ENCODE measurements at regions not wholly inside any gene's neighbourhood (a gene's known extent, or its start where the extent isn't known, plus 50 kb on each side); places are given as distances from the start of the nearest gene placed in this dataset.

GRCh38 chr18:43587538-43588153 lies 310.4 kb upstream of the SYT4 start:
- H3K27me3 Mint-ChIP-seq, result no peaks in the 10 kb centered on the region
- no peaks in the 10 kb centered on the region for H3K4me1 Mint-ChIP-seq
- intact Hi-C loops (cut with micrococcal nuclease), result no loop called here
- no peak for DNase-seq
- H3K4me3 Mint-ChIP-seq, result no peak overlapping the region
- Histone ChIP-seq H3K4me1 (ENCODE audit: insufficient read depth, low read length) (no peaks in the 10 kb centered on the region), H3K27ac (ENCODE audit: low read depth, low read length) (no peak overlapping the region), H3K4me3 (ENCODE audit: low read length in 2 of 2) (no peak overlapping the region), H3K9me3 (ENCODE audit: control insufficient read depth in 1 of 2, low read length in 2 of 2) (no peaks in the 10 kb centered on the region), H3K27me3 (ENCODE audit: insufficient read depth, low read length) (no peaks in the 10 kb centered on the region), H3K36me3 (ENCODE audit: insufficient read depth, low read length) (no peaks in the 10 kb centered on the region)
- no peak overlapping the region for H3K27ac Mint-ChIP-seq
- H3K36me3 Mint-ChIP-seq, result no peaks in the 10 kb centered on the region
- H3K9me3 Mint-ChIP-seq, result peaks cover 0 to 4% (median 0%) of the 10 kb centered on the region in 8 donors
- ChIA-PET CTCF (ENCODE audit: partially characterized antibody) (interaction anchor here (0.9 to 1.9 kb wide), 4 partner anchors 11 to 1473 kb away, joined by 3 to 5 read pairs (median 4); no protein-coding TSS in a partner anchor), POLR2A (ENCODE audit: partially characterized antibody) (no interaction called here)

DNA sequence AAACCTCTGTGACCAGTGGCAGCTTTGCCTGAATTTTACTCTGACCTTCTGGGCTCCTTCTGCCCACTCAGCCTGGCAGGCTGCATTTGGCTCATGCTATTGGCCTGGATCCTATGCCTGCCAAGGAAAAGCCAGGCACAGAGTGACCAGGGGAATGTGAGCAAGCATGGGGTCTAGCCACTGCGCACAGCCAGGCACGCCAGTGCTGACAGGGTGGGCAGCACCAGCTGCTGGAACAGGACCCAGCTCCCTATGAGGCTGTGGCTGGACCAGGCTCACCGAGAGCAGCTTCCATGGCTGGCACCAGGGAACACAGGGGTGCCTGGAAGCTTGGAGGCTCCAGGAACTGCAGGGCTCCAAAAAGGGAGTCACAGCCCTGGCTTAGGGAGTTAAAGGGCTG lies 311.5 kb upstream of the SYT4 start:
- H3K27me3 Mint-ChIP-seq, result no peaks in the 10 kb centered on the region
- no peak overlapping the region for H3K4me3 ChIP-seq (ENCODE audit: low read length in 2 of 2)
- no peaks in the 10 kb centered on the region for H3K9me3 ChIP-seq (ENCODE audit: control insufficient read depth in 1 of 2, low read length in 2 of 2)
- H3K27me3 ChIP-seq (ENCODE audit: insufficient read depth, low read length), result no peaks in the 10 kb centered on the region
- CTCF ChIA-PET (ENCODE audit: partially characterized antibody), result interaction anchor here (1.3 to 1.9 kb wide), 2 partner anchors 10 to 1475 kb away, joined by 5 to 8 read pairs; no protein-coding TSS in a partner anchor
- H3K4me1 ChIP-seq (ENCODE audit: insufficient read depth, low read length), result no peaks in the 10 kb centered on the region
- H3K4me3 Mint-ChIP-seq, result no peak overlapping the region
- H3K36me3 Mint-ChIP-seq, result no peaks in the 10 kb centered on the region
- intact Hi-C loops (cut with micrococcal nuclease), result no loop called here
- H3K27ac ChIP-seq (ENCODE audit: low read depth, low read length), result no peak overlapping the region
- H3K36me3 ChIP-seq (ENCODE audit: insufficient read depth, low read length), result no peaks in the 10 kb centered on the region
- no peak overlapping the region for H3K27ac Mint-ChIP-seq
- no peak for DNase-seq
- peaks cover 0 to 4% (median 0%) of the 10 kb centered on the region in 8 donors for H3K9me3 Mint-ChIP-seq
- H3K4me1 Mint-ChIP-seq, result no peaks in the 10 kb centered on the region
- POLR2A ChIA-PET (ENCODE audit: partially characterized antibody), result no interaction called here

DNA sequence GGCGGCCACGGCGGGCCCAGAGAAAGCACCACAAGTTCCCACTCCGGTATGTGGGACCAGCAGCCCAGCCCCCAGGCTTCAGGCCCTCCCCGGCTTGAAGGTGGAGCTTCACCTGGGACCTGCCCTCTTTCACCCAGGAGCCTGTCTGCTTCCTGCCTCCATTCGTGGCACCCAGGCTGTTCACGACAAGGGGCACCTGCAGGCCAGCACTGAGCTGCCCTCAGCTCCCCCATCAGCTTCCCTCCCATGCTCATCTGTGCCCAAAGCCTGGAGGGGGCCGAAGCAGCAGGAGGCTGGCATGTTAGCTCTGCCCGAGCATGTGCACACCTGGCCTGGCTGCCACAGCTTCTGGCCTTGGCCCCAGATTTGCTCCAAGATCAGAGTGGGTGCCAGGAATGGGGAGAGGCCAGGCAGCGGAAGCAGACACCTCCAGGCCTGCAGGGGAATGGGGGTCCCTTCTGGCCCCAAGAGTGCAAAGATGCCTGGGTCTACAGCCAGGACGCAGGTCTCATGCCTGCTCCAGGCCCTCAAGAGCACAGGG lies 312.4 kb upstream of the SYT4 start:
- H3K4me3 Mint-ChIP-seq, result no peak overlapping the region
- intact Hi-C loops (cut with micrococcal nuclease), result loop anchor here (10.0 kb wide), 1 partner anchor 1295 kb away; no protein-coding TSS in a partner anchor
- no peaks in the 10 kb centered on the region for H3K27me3 Mint-ChIP-seq

GRCh38 chr18:43590182-43590903 lies 313.1 kb upstream of the SYT4 start:
- H3K27me3 ChIP-seq (ENCODE audit: insufficient read depth, low read length), result no peaks in the 10 kb centered on the region
- H3K27ac ChIP-seq (ENCODE audit: low read depth, low read length), result no peak overlapping the region
- intact Hi-C loops (cut with micrococcal nuclease), result loop anchor here (10.0 kb wide), 1 partner anchor 1296 kb away; no protein-coding TSS in a partner anchor
- Mint-ChIP-seq H3K9me3 (peaks cover 0 to 4% (median 0%) of the 10 kb centered on the region in 8 donors), H3K4me3 (no peak overlapping the region), H3K4me1 (no peaks in the 10 kb centered on the region), H3K27ac (no peak overlapping the region), H3K36me3 (no peaks in the 10 kb centered on the region), H3K27me3 (no peaks in the 10 kb centered on the region)
- no peaks in the 10 kb centered on the region for H3K4me1 ChIP-seq (ENCODE audit: insufficient read depth, low read length)
- no peak overlapping the region for H3K4me3 ChIP-seq (ENCODE audit: low read length in 2 of 2)
- H3K36me3 ChIP-seq (ENCODE audit: insufficient read depth, low read length), result no peaks in the 10 kb centered on the region
- no peak for DNase-seq
- ChIA-PET CTCF (ENCODE audit: partially characterized antibody) (interaction anchor here (0.9 kb wide), 1 partner anchor 19 kb away, joined by 3 read pairs; no protein-coding TSS in a partner anchor), POLR2A (ENCODE audit: partially characterized antibody) (no interaction called here)
- no peaks in the 10 kb centered on the region for H3K9me3 ChIP-seq (ENCODE audit: control insufficient read depth in 1 of 2, low read length in 2 of 2)

More for the DNA sequence above, 312.4 kb upstream of the SYT4 start:
- Histone ChIP-seq H3K36me3 (ENCODE audit: insufficient read depth, low read length) (no peaks in the 10 kb centered on the region), H3K9me3 (ENCODE audit: control insufficient read depth in 1 of 2, low read length in 2 of 2) (no peaks in the 10 kb centered on the region), H3K27me3 (ENCODE audit: insufficient read depth, low read length) (no peaks in the 10 kb centered on the region), H3K27ac (ENCODE audit: low read depth, low read length) (no peak overlapping the region), H3K4me1 (ENCODE audit: insufficient read depth, low read length) (no peaks in the 10 kb centered on the region), H3K4me3 (ENCODE audit: low read length in 2 of 2) (no peak overlapping the region)
- Mint-ChIP-seq H3K36me3 (no peaks in the 10 kb centered on the region), H3K9me3 (peaks cover 0 to 4% (median 0%) of the 10 kb centered on the region in 8 donors), H3K27ac (no peak overlapping the region), H3K4me1 (no peaks in the 10 kb centered on the region)
- DNase-seq, result no peak
- ChIA-PET POLR2A (ENCODE audit: partially characterized antibody) (no interaction called here), CTCF (ENCODE audit: partially characterized antibody) (no interaction called here)

DNA sequence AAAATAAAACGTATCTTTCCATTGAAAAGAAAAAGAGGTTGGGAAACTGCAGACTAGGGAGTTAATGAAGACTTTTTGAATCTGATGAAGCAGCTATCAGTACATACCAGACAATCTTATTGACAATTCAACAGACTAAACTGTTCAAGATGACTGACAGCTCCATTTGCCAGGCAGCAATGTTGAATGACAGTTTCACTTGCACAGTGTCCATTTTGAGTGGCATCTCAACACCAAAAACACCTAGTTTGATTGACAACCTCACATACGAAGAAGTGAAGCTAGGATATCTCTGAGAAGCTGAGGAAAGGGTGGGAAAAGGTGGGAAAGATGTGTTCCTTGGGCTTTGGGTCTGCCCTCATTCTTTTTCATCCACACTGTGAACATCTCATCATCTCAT lies 315.0 kb upstream of the SYT4 start:
- Histone ChIP-seq H3K9me3 (ENCODE audit: control insufficient read depth in 1 of 2, low read length in 2 of 2) (no peaks in the 10 kb centered on the region), H3K27me3 (ENCODE audit: insufficient read depth, low read length) (no peaks in the 10 kb centered on the region), H3K27ac (ENCODE audit: low read depth, low read length) (no peak overlapping the region), H3K4me3 (ENCODE audit: low read length in 2 of 2) (no peak overlapping the region), H3K36me3 (ENCODE audit: insufficient read depth, low read length) (no peaks in the 10 kb centered on the region), H3K4me1 (ENCODE audit: insufficient read depth, low read length) (no peaks in the 10 kb centered on the region)
- Mint-ChIP-seq H3K9me3 (peaks cover 0 to 4% (median 0%) of the 10 kb centered on the region in 8 donors), H3K27ac (no peak overlapping the region), H3K4me1 (no peaks in the 10 kb centered on the region), H3K4me3 (no peak overlapping the region), H3K27me3 (no peaks in the 10 kb centered on the region), H3K36me3 (no peaks in the 10 kb centered on the region)
- no peak for DNase-seq
- intact Hi-C loops (cut with micrococcal nuclease), result loop anchor here (10.0 kb wide), 1 partner anchor 1297 kb away; no protein-coding TSS in a partner anchor
- POLR2A ChIA-PET (ENCODE audit: partially characterized antibody), result no interaction called here
- CTCF ChIA-PET (ENCODE audit: partially characterized antibody), result no interaction called here

- H3K27ac ChIP-seq (ENCODE audit: low read depth, low read length), result no peak overlapping the region
- no peak overlapping the region for H3K4me3 ChIP-seq (ENCODE audit: low read length in 2 of 2)
- Mint-ChIP-seq H3K36me3 (no peaks in the 10 kb centered on the region), H3K27ac (no peak overlapping the region), H3K4me1 (no peaks in the 10 kb centered on the region), H3K27me3 (no peaks in the 10 kb centered on the region), H3K4me3 (no peak overlapping the region), H3K9me3 (peaks cover 0 to 1% (median 0%) of the 10 kb centered on the region in 8 donors)
- ChIA-PET POLR2A (ENCODE audit: partially characterized antibody) (no interaction called here), CTCF (ENCODE audit: partially characterized antibody) (no interaction called here)
- no peaks in the 10 kb centered on the region for H3K9me3 ChIP-seq (ENCODE audit: control insufficient read depth in 1 of 2, low read length in 2 of 2)
- intact Hi-C loops (cut with micrococcal nuclease), result loop anchor here (5.0 to 10.0 kb wide), 2 partner anchors 1301 to 1544 kb away; no protein-coding TSS in a partner anchor
- H3K27me3 ChIP-seq (ENCODE audit: insufficient read depth, low read length), result no peaks in the 10 kb centered on the region
- no peaks in the 10 kb centered on the region for H3K36me3 ChIP-seq (ENCODE audit: insufficient read depth, low read length)
- no peaks in the 10 kb centered on the region for H3K4me1 ChIP-seq (ENCODE audit: insufficient read depth, low read length)
- no peak for DNase-seq
These were observed 318.9 kb upstream of the SYT4 start for GRCh38 chr18:43596105-43596712.

DNA sequence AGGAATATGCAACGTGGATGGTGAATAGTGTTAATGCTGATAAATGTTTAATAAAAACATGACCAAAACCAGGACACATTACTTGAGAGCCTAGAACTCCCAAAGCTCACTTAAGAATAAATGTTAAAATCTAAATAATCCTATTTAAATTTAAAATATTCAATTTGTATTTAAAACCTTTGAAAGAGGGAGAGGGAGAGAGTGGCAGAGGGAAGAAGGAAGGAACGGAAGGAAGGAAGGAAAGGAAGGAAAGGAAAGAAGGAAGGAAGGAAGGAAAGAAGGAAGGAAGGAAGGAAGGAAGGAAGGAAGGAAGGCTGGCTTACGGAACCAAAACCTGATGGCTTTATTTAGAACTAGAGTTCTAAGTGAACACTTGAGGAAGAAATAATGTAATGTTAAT lies 324.1 kb upstream of the SYT4 start:
- no peak for DNase-seq
- no peaks in the 10 kb centered on the region for H3K27me3 Mint-ChIP-seq
- no peaks in the 10 kb centered on the region for H3K36me3 Mint-ChIP-seq
- H3K27ac ChIP-seq (ENCODE audit: low read depth, low read length), result no peak overlapping the region
- H3K9me3 Mint-ChIP-seq, result peaks cover 4 to 16% (median 6%) of the 10 kb centered on the region in 8 donors
- no peaks in the 10 kb centered on the region for H3K4me1 Mint-ChIP-seq
- ChIA-PET POLR2A (ENCODE audit: partially characterized antibody) (no interaction called here), CTCF (ENCODE audit: partially characterized antibody) (no interaction called here)
- intact Hi-C loops (cut with micrococcal nuclease), result no loop called here
- no peak overlapping the region for H3K4me3 Mint-ChIP-seq
- no peaks in the 10 kb centered on the region for H3K27me3 ChIP-seq (ENCODE audit: insufficient read depth, low read length)
- no peaks in the 10 kb centered on the region for H3K9me3 ChIP-seq (ENCODE audit: control insufficient read depth in 1 of 2, low read length in 2 of 2)
- H3K4me1 ChIP-seq (ENCODE audit: insufficient read depth, low read length), result no peaks in the 10 kb centered on the region
- H3K4me3 ChIP-seq (ENCODE audit: low read length in 2 of 2), result no peak overlapping the region
- no peak overlapping the region for H3K27ac Mint-ChIP-seq
- H3K36me3 ChIP-seq (ENCODE audit: insufficient read depth, low read length), result no peaks in the 10 kb centered on the region

Measured in CD4-positive, alpha-beta memory T cell (primary cell).